GM12878 (cell line): ENCODE measurements at regions not wholly inside any gene's neighbourhood (a gene's known extent, or its start where the extent isn't known, plus 50 kb on each side); places are given as distances from the start of the nearest gene placed in this dataset.

Experiments used
- ATAC-seq: fragments of 200-7000 bp; cut with Tn5 transposase; 3 replicates; pipeline ENCODE4 v1.9.1; 2020; ENCODE audit warnings: mild to moderate bottlenecking, moderate library complexity
- BruUV-seq: library from RNA; stranded (reverse); fragments of 400-500 nt; replicated peaks from 2 replicates; lab custom pipeline; 2021; lab: Mats Ljungman, UMichigan
- CTCF ChIA-PET: fragments of 300-600 bp; sonication (Branson Sonifier 250); formaldehyde crosslinking; extraction: SDS; loops from one replicate; lab custom pipeline; 2021; ENCODE audit warnings: inconsistent platforms; lab: Yijun Ruan, JAX
- POLR2A ChIA-PET: fragments of 350-600 bp; formaldehyde crosslinking; extraction: SDS; loops from one replicate; lab custom pipeline; 2021; ENCODE audit warnings: inconsistent platforms; lab: Charles Lee
- RAD21 ChIA-PET: fragments of 300-600 bp; sonication (Branson Sonifier 250); formaldehyde crosslinking; loops from one replicate; lab custom pipeline; 2023; ENCODE audit warnings: antibody characterized with exemption; ENCODE audit not compliant: unreplicated experiment; lab: Charles Lee
- SMC1A ChIA-PET: fragments of 300-600 bp; sonication (Branson Sonifier 250); formaldehyde crosslinking; loops from one replicate; lab custom pipeline; 2023; ENCODE audit not compliant: unreplicated experiment, uncharacterized antibody; lab: Charles Lee
- DNase-seq: peaks from one replicate; pipeline ENCODE4 v3.0.0-alpha.2; 2011; ENCODE audit warnings: low read depth, low spot score
- FAIRE-seq: peaks from 3 replicates; lab custom pipeline; 2011; peaks lifted over from hg19 to GRCh38; lab: Jason Lieb, UNC
- H2AFZ ChIP-seq: 2 replicates; pipeline ENCODE4 v1.6.0; 2011; ENCODE audit warnings: low read depth, low read length, control low read depth; ENCODE audit not compliant: control insufficient read depth
- H3K27ac ChIP-seq: 2 replicates; pipeline ENCODE4 v1.5.1; 2011; ENCODE audit warnings: control low read depth; ENCODE audit not compliant: control insufficient read depth, insufficient read depth
- H3K27me3 ChIP-seq, 2 experiments: replicated peaks in 1 of 2; 2 replicates each; pipeline versions ENCODE4 v1.6.0 to v1.6.1; 2011; ENCODE audit warnings: low read length in 1 of 2; ENCODE audit not compliant: control insufficient read depth in 2 of 2, insufficient read depth in 2 of 2
- H3K36me3 ChIP-seq, 2 experiments: 2 replicates each; pipeline ENCODE4 v1.5.1; 2011; ENCODE audit warnings: low read length in 1 of 2; ENCODE audit not compliant: control insufficient read depth in 2 of 2, insufficient read depth in 2 of 2
- H3K4me1 ChIP-seq: 2 replicates; pipeline ENCODE4 v1.6.1; 2011; ENCODE audit warnings: mild to moderate bottlenecking, low read length, moderate library complexity, mixed read lengths; ENCODE audit not compliant: control insufficient read depth, insufficient read depth
- H3K4me2 ChIP-seq: 2 replicates; pipeline ENCODE4 v1.6.0; 2011; ENCODE audit warnings: control low read depth; ENCODE audit not compliant: control insufficient read depth, insufficient read depth
- H3K4me3 ChIP-seq: fragments of 200-600 bp; sonication (generic); 2 replicates; pipeline ENCODE4 v1.5.1; 2016
- H3K79me2 ChIP-seq: 2 replicates; pipeline ENCODE4 v1.6.0; 2011; ENCODE audit warnings: low read length; ENCODE audit not compliant: control insufficient read depth, insufficient read depth
- H3K9ac ChIP-seq: 2 replicates; pipeline ENCODE4 v1.8.0; 2011; ENCODE audit warnings: low read length, control low read depth, mixed read lengths; ENCODE audit not compliant: control insufficient read depth, insufficient read depth
- H3K9me3 ChIP-seq: replicated peaks from 3 replicates; pipeline ENCODE4 v1.5.1; 2011; ENCODE audit warnings: mild to moderate bottlenecking, low read length; ENCODE audit not compliant: control insufficient read depth, insufficient read depth
- H4K20me1 ChIP-seq: 2 replicates; pipeline ENCODE4 v1.6.0; 2011; ENCODE audit not compliant: control insufficient read depth, insufficient read depth
- ATF7 ChIP-seq: fragments of 450-650 bp; IDR thresholded peaks from 2 replicates; pipeline ENCODE4 v1.6.1; 2016; ENCODE audit warnings: low read depth, mild to moderate bottlenecking
- CBX5 ChIP-seq: sonication (generic); IDR thresholded peaks from 2 replicates; pipeline ENCODE4 v1.6.1; 2016; ENCODE audit warnings: low read depth, moderate library complexity, mild to moderate bottlenecking, inconsistent platforms
- ELK1 ChIP-seq: IDR thresholded peaks from 2 replicates; pipeline ENCODE4 v1.6.1; 2012; ENCODE audit warnings: low read depth, low read length, improper control_type of control experiment
- FOXM1 ChIP-seq: IDR thresholded peaks from 2 replicates; pipeline ENCODE4 v1.6.1; 2012; ENCODE audit warnings: low read depth, mild to moderate bottlenecking, inconsistent platforms, low read length, moderate library complexity
- GABPA ChIP-seq: IDR thresholded peaks from 2 replicates; pipeline ENCODE4 v1.6.1; 2014; ENCODE audit warnings: antibody characterized with exemption, low read depth, mild to moderate bottlenecking, inconsistent platforms
- HDAC2 ChIP-seq: fragments of 200-600 bp; sonication (generic); IDR thresholded peaks from 2 replicates; pipeline ENCODE4 v1.6.1; 2017
- KLF5 ChIP-seq: fragments of 450-650 bp; IDR thresholded peaks from 2 replicates; pipeline ENCODE4 v1.6.1; 2014; ENCODE audit warnings: mild to moderate bottlenecking; ENCODE audit not compliant: partially characterized antibody
- LARP7 ChIP-seq: fragments of 450-650 bp; IDR thresholded peaks from 2 replicates; pipeline ENCODE4 v1.6.1; 2017; ENCODE audit warnings: mild to moderate bottlenecking
- POLR2AphosphoS5 ChIP-seq: IDR thresholded peaks from 2 replicates; pipeline ENCODE4 v1.6.1; 2011; ENCODE audit warnings: mild to moderate bottlenecking, low read length, inconsistent platforms
- POU2F2 ChIP-seq: IDR thresholded peaks from 3 replicates; pipeline ENCODE4 v1.6.1; 2011; ENCODE audit warnings: low read depth, mild to moderate bottlenecking, low read length, borderline replicate concordance
- RAD21 ChIP-seq: IDR thresholded peaks from 2 replicates; pipeline ENCODE4 v1.6.1; 2011; ENCODE audit warnings: mild to moderate bottlenecking, low read depth, low read length, moderate library complexity; ENCODE audit not compliant: insufficient read depth
- ZNF217 ChIP-seq: fragments of 450-650 bp; IDR thresholded peaks from 2 replicates; pipeline ENCODE4 v1.6.1; 2017; ENCODE audit warnings: antibody characterized with exemption, mild to moderate bottlenecking
- WGBS: methylation state at CpG from one replicate; pipeline ENCODE4 v1.1.6; 2016; ENCODE audit warnings: low lambda C conversion rate; ENCODE audit not compliant: insufficient replicate concordance, insufficient coverage; ENCODE audit errors: missing lambda C conversion rate; 5-methylcytosine and 5-hydroxymethylcytosine counted together
- in situ Hi-C: fragments of 300-500 bp; cut with MboI; formaldehyde crosslinking; loops from 9 replicates; pipeline ENCODE4 v1.14.3; 2018; ENCODE audit warnings: mixed read lengths
- intact Hi-C: fragments of 100-400 bp; cut with micrococcal nuclease; formaldehyde crosslinking; loops from one replicate; pipeline ENCODE4 v1.14.2; 2022; ENCODE audit not compliant: unreplicated experiment
- TF ChIP-seq, protein P1 (sequence below), 3 experiments: IDR thresholded peaks in 2 of 3; conservative IDR thresholded peaks in 1 of 3; 2 replicates each; pipeline ENCODE4 v1.5.1; 2011; ENCODE audit warnings: low read depth in 3 of 3, low read length in 3 of 3, mild to moderate bottlenecking in 3 of 3, control low read depth in 2 of 3, moderate library complexity in 2 of 3, inconsistent platforms in 1 of 3, mixed read lengths in 1 of 3; ENCODE audit not compliant: control insufficient read depth in 2 of 3, insufficient read depth in 1 of 3; ENCODE audit errors: extremely low read depth in 1 of 3

DNA sequence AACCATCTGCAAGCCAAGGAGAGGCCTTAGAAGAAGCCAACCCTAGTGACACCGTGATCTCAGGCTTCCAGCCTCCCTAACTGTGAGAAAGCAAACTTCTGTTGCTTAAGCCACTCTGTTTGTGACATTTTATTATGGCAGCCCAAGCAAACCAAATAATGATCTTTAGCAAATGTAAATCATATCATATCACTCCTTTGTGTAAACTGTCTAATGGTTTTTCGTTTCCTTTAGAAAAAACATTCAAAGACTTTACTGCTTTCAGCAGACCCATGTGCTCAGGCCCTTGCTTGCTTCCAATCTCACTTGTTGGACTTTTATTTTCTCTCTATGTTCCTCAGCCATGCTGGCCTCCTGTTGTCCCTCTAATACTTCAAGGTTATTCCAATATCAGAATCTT lies 192.2 kb upstream of the HS3ST1 start:
- TF ChIP-seq RAD21 (no peak), GABPA (no peak), ELK1 (no peak), POLR2AphosphoS5 (no peak), CBX5 (no peak), ZNF217 (no peak), HDAC2 (no peak), ATF7 (no peak), FOXM1 (no peak), POU2F2 (no peak), LARP7 (no peak), KLF5 (no peak)
- TF ChIP-seq, protein P1, sequence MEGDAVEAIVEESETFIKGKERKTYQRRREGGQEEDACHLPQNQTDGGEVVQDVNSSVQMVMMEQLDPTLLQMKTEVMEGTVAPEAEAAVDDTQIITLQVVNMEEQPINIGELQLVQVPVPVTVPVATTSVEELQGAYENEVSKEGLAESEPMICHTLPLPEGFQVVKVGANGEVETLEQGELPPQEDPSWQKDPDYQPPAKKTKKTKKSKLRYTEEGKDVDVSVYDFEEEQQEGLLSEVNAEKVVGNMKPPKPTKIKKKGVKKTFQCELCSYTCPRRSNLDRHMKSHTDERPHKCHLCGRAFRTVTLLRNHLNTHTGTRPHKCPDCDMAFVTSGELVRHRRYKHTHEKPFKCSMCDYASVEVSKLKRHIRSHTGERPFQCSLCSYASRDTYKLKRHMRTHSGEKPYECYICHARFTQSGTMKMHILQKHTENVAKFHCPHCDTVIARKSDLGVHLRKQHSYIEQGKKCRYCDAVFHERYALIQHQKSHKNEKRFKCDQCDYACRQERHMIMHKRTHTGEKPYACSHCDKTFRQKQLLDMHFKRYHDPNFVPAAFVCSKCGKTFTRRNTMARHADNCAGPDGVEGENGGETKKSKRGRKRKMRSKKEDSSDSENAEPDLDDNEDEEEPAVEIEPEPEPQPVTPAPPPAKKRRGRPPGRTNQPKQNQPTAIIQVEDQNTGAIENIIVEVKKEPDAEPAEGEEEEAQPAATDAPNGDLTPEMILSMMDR (IDR thresholded peaks at IDR 0.05 in 2 of 3, conservative IDR thresholded peaks at IDR 0.05 in 1 of 3; ENCODE audit: control insufficient read depth in 2 of 3, extremely low read depth in 1 of 3, insufficient read depth in 1 of 3, low read depth in 3 of 3, low read length in 3 of 3): no peak
- SMC1A ChIA-PET: interaction anchor here (1.5 kb wide), 1 partner anchor 34 kb away, joined by 3 read pairs; no protein-coding TSS in a partner anchor
- CTCF ChIA-PET: no interaction called here
- no peak for ATAC-seq
- RAD21 ChIA-PET: no interaction called here
- in situ Hi-C loops: no loop called here
- BruUV-seq: no TSS peak
- no peak overlapping the region for H3K4me3 ChIP-seq
- no peak overlapping the region for H2AFZ ChIP-seq
- H3K9me3 ChIP-seq: no peaks in the 10 kb centered on the region
- intact Hi-C loops: no loop called here
- 10% methylated on average over 2 of the region's 2 CpGs for WGBS
- H3K9ac ChIP-seq: no peak overlapping the region
- H3K4me1 ChIP-seq: no peaks in the 10 kb centered on the region
- FAIRE-seq: no peak
- no peaks in the 10 kb centered on the region for H3K79me2 ChIP-seq
- H3K27ac ChIP-seq: no peak overlapping the region
- H3K36me3 ChIP-seq: no peaks in the 10 kb centered on the region
- POLR2A ChIA-PET: no interaction called here
- no peak for DNase-seq
- H4K20me1 ChIP-seq: no peaks in the 10 kb centered on the region
- H3K4me2 ChIP-seq: no peak overlapping the region
- no peaks in the 10 kb centered on the region for H3K27me3 ChIP-seq
